ENCODE measurements at regions not wholly inside any gene's neighbourhood (a gene's known extent, or its start where the extent isn't known, plus 50 kb on each side); places are given as distances from the start of the nearest gene placed in this dataset.

DNA sequence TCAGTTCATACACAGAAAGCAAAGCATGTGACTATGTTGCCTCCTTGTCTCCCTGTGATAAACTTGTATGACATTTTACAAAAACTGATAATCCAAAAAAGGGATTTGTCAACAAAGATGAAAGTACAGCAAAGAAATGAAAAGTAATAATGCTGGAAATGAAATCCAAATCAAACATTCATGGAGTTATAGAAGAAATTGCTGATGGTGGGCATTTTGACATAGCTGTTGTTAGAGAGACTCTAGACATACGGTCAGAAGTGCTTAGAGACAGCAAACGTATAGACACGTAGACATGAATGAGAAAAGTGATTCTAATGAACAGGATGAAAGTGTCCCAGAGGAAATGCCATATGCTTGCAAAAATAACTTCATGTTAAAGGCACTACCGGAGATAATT lies 186.9 kb upstream of the RGMB start:
- no peak for TF ChIP-seq ZNF501 (tag by site-specific recombination; IDR thresholded peaks at IDR 0.05)
- TF ChIP-seq, protein P1, sequence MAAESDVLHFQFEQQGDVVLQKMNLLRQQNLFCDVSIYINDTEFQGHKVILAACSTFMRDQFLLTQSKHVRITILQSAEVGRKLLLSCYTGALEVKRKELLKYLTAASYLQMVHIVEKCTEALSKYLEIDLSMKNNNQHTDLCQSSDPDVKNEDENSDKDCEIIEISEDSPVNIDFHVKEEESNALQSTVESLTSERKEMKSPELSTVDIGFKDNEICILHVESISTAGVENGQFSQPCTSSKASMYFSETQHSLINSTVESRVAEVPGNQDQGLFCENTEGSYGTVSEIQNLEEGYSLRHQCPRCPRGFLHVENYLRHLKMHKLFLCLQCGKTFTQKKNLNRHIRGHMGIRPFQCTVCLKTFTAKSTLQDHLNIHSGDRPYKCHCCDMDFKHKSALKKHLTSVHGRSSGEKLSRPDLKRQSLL (tag by site-specific recombination; IDR thresholded peaks at IDR 0.05): no peak
- TF ChIP-seq, protein P2, sequence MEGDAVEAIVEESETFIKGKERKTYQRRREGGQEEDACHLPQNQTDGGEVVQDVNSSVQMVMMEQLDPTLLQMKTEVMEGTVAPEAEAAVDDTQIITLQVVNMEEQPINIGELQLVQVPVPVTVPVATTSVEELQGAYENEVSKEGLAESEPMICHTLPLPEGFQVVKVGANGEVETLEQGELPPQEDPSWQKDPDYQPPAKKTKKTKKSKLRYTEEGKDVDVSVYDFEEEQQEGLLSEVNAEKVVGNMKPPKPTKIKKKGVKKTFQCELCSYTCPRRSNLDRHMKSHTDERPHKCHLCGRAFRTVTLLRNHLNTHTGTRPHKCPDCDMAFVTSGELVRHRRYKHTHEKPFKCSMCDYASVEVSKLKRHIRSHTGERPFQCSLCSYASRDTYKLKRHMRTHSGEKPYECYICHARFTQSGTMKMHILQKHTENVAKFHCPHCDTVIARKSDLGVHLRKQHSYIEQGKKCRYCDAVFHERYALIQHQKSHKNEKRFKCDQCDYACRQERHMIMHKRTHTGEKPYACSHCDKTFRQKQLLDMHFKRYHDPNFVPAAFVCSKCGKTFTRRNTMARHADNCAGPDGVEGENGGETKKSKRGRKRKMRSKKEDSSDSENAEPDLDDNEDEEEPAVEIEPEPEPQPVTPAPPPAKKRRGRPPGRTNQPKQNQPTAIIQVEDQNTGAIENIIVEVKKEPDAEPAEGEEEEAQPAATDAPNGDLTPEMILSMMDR (tag by site-specific recombination; IDR thresholded peaks at IDR 0.05): no peak
- TF ChIP-seq ZBTB7A (tag by site-specific recombination; IDR thresholded peaks at IDR 0.05; ENCODE audit: low read depth): no peak
- TF ChIP-seq ZNF600 (tag by site-specific recombination; IDR thresholded peaks at IDR 0.05): no peak
- TF ChIP-seq, protein P3, sequence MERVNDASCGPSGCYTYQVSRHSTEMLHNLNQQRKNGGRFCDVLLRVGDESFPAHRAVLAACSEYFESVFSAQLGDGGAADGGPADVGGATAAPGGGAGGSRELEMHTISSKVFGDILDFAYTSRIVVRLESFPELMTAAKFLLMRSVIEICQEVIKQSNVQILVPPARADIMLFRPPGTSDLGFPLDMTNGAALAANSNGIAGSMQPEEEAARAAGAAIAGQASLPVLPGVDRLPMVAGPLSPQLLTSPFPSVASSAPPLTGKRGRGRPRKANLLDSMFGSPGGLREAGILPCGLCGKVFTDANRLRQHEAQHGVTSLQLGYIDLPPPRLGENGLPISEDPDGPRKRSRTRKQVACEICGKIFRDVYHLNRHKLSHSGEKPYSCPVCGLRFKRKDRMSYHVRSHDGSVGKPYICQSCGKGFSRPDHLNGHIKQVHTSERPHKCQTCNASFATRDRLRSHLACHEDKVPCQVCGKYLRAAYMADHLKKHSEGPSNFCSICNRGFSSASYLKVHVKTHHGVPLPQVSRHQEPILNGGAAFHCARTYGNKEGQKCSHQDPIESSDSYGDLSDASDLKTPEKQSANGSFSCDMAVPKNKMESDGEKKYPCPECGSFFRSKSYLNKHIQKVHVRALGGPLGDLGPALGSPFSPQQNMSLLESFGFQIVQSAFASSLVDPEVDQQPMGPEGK (tag by site-specific recombination; IDR thresholded peaks at IDR 0.05): no peak
- no peak for TF ChIP-seq ZNF610 (tag by site-specific recombination; IDR thresholded peaks at IDR 0.05; ENCODE audit: borderline replicate concordance)
- no peak for TF ChIP-seq ZNF571 (tag by site-specific recombination; IDR thresholded peaks at IDR 0.05)
- TF ChIP-seq ZNF140 (tag by site-specific recombination; IDR thresholded peaks at IDR 0.05): no peak
- no peak for TF ChIP-seq TCF7L2 (IDR thresholded peaks at IDR 0.05; ENCODE audit: borderline replicate concordance, low read depth, low read length)
- no peak for TF ChIP-seq YY1 (tag by site-specific recombination; IDR thresholded peaks at IDR 0.05)
- no peak for TF ChIP-seq ZNF24 (tag by site-specific recombination; IDR thresholded peaks at IDR 0.05)
- TF ChIP-seq ZBTB21 (tag by site-specific recombination; IDR thresholded peaks at IDR 0.05): no peak
